ENCODE measurements at regions not wholly inside any gene's neighbourhood (a gene's known extent, or its start where the extent isn't known, plus 50 kb on each side); places are given as distances from the start of the nearest gene placed in this dataset.
"Not testable (repeated sequence)": the region's sequence is repeated elsewhere in the genome, so short reads cannot be mapped to it uniquely, and the experiment has no call there.

- no peak for DNase-seq (ENCODE audit: low read depth)
Measured at GRCh38 chr10:91088300-91089140, 131.9 kb upstream of the PCGF5 start.

GRCh38 chr10:91090761-91091529 lies 129.5 kb upstream of the PCGF5 start:
- DNase-seq (ENCODE audit: low read depth) = no peak

GRCh38 chr10:91091780-91092179 lies 128.7 kb upstream of the PCGF5 start:
- no peak for DNase-seq (ENCODE audit: low read depth)

GRCh38 chr10:91096274-91096673 lies 124.2 kb upstream of the PCGF5 start:
- no peak for DNase-seq (ENCODE audit: low read depth)

GRCh38 chr10:91097313-91097712 lies 123.2 kb upstream of the PCGF5 start:
- no peak for DNase-seq (ENCODE audit: low read depth)

- DNase-seq (ENCODE audit: low read depth) = not testable (repeated sequence)
Measured at GRCh38 chr10:91098021-91098420, 122.4 kb upstream of the PCGF5 start.

- DNase-seq (ENCODE audit: low read depth) = no peak
Measured at GRCh38 chr10:91103384-91104192, 116.9 kb upstream of the PCGF5 start.

GRCh38 chr10:91104193-91105041 lies 116.0 kb upstream of the PCGF5 start:
- DNase-seq (ENCODE audit: low read depth) = no peak

GRCh38 chr10:91105269-91105668 lies 115.2 kb upstream of the PCGF5 start:
- DNase-seq (ENCODE audit: low read depth) = no peak

GRCh38 chr10:91108820-91109219 lies 111.6 kb upstream of the PCGF5 start:
- DNase-seq (ENCODE audit: low read depth) = no peak

- no peak for DNase-seq (ENCODE audit: low read depth)
Measured at GRCh38 chr10:91111060-91111459, 109.4 kb upstream of the PCGF5 start.

GRCh38 chr10:91115618-91116390 lies 104.7 kb upstream of the PCGF5 start:
- no peak for DNase-seq (ENCODE audit: low read depth)

- DNase-seq (ENCODE audit: low read depth) = no peak
Measured at GRCh38 chr10:91117505-91117904, 103.0 kb upstream of the PCGF5 start.

GRCh38 chr10:91120348-91120747 lies 100.1 kb upstream of the PCGF5 start:
- DNase-seq (ENCODE audit: low read depth) = no peak

GRCh38 chr10:91123261-91123660 lies 97.2 kb upstream of the PCGF5 start:
- DNase-seq (ENCODE audit: low read depth) = no peak

GRCh38 chr10:91124016-91124415 lies 96.4 kb upstream of the PCGF5 start:
- no peak for DNase-seq (ENCODE audit: low read depth)

- no peak for DNase-seq (ENCODE audit: low read depth)
Measured at GRCh38 chr10:91126471-91126870, 94.0 kb upstream of the PCGF5 start.

- DNase-seq (ENCODE audit: low read depth) = no peak
Measured at GRCh38 chr10:91127341-91128082, 93.0 kb upstream of the PCGF5 start.

GRCh38 chr10:91135113-91135512 lies 85.3 kb upstream of the PCGF5 start:
- DNase-seq (ENCODE audit: low read depth) = no peak
